ENCODE measurements at regions not wholly inside any gene's neighbourhood (a gene's known extent, or its start where the extent isn't known, plus 50 kb on each side); places are given as distances from the start of the nearest gene placed in this dataset.

- no peak for DNase-seq
These were observed 389.9 kb upstream of the PTPRD start for GRCh38 chr9:11002705-11003104.

- DNase-seq: no peak
These were observed 391.0 kb upstream of the PTPRD start for GRCh38 chr9:11003836-11004235.

GRCh38 chr9:11011696-11012095, 398.9 kb upstream of the PTPRD start:
- no peak for DNase-seq

- no peak for DNase-seq
These were observed 403.3 kb upstream of the PTPRD start for GRCh38 chr9:11016081-11016480.

GRCh38 chr9:11023201-11023600, 410.4 kb upstream of the PTPRD start:
- no peak for DNase-seq

- no peak for DNase-seq
These were observed 413.0 kb upstream of the PTPRD start for GRCh38 chr9:11025775-11026174.

GRCh38 chr9:11038366-11038765, 425.6 kb upstream of the PTPRD start:
- DNase-seq: no peak

- DNase-seq: no peak
These were observed 426.2 kb upstream of the PTPRD start for GRCh38 chr9:11039006-11039405.

GRCh38 chr9:11045589-11045988, 432.8 kb upstream of the PTPRD start:
- no peak for DNase-seq

GRCh38 chr9:11063263-11063662, 450.5 kb upstream of the PTPRD start:
- no peak for DNase-seq

GRCh38 chr9:11064909-11065308, 452.1 kb upstream of the PTPRD start:
- DNase-seq: peak; percentile 82

- DNase-seq: no peak
These were observed 459.4 kb upstream of the PTPRD start for GRCh38 chr9:11072176-11072575.

GRCh38 chr9:11086561-11086960, 473.8 kb upstream of the PTPRD start:
- DNase-seq: no peak

- DNase-seq: no peak
These were observed 476.1 kb upstream of the PTPRD start for GRCh38 chr9:11088821-11089374.

GRCh38 chr9:11092974-11093373, 480.2 kb upstream of the PTPRD start:
- no peak for DNase-seq

GRCh38 chr9:11097020-11097419, 484.2 kb upstream of the PTPRD start:
- DNase-seq: no peak

GRCh38 chr9:11103525-11103924, 490.7 kb upstream of the PTPRD start:
- no peak for DNase-seq

GRCh38 chr9:11107196-11107595, 494.4 kb upstream of the PTPRD start:
- DNase-seq: no peak

- no peak for DNase-seq
These were observed 515.4 kb upstream of the PTPRD start for GRCh38 chr9:11128156-11128555.

- DNase-seq: no peak
These were observed 523.0 kb upstream of the PTPRD start for GRCh38 chr9:11135851-11136250.

- DNase-seq: no peak
These were observed 528.6 kb upstream of the PTPRD start for GRCh38 chr9:11141357-11141756.

- DNase-seq: no peak
These were observed 530.4 kb upstream of the PTPRD start for GRCh38 chr9:11142965-11143738.

- no peak for DNase-seq
These were observed 531.9 kb upstream of the PTPRD start for GRCh38 chr9:11144746-11145145.

GRCh38 chr9:11148189-11148588, 535.4 kb upstream of the PTPRD start:
- no peak for DNase-seq

GRCh38 chr9:11149065-11149464, 536.3 kb upstream of the PTPRD start:
- no peak for DNase-seq
